ENCODE measurements at regions not wholly inside any gene's neighbourhood (a gene's known extent, or its start where the extent isn't known, plus 50 kb on each side); places are given as distances from the start of the nearest gene placed in this dataset.

- H3K9me3 ChIP-seq (replicated peaks; ENCODE audit: control insufficient read depth, insufficient read depth, low read length), result no peaks in the 10 kb centered on the region
- intact Hi-C loops (cut with micrococcal nuclease) (no loop called here), dilution Hi-C loops (cut with MboI; ENCODE audit: extremely low pct_ligation_motif_present, low sequenced_read_pairs) (no loop called here)
- ChIA-PET CTCF (no interaction called here), POLR2A (no interaction called here)
- H3K4me2 ChIP-seq (ENCODE audit: insufficient read depth, low read length), result no peak overlapping the region
- no TSS peak for BruUV-seq (replicated peaks)
- no peaks in the 10 kb centered on the region for H3K36me3 ChIP-seq (ENCODE audit: control insufficient read depth in 2 of 2, extremely low read depth in 1 of 2, insufficient read depth in 2 of 2, low read length in 2 of 2)
- H3K9ac ChIP-seq (replicated peaks; ENCODE audit: extremely low read depth, insufficient read depth, low read length), result no peak overlapping the region
- no peak overlapping the region for H3K27ac ChIP-seq (ENCODE audit: insufficient read depth, low read depth, low read length)
- no peaks in the 10 kb centered on the region for H3K27me3 ChIP-seq (ENCODE audit: control insufficient read depth in 2 of 2, insufficient read depth in 2 of 2, low read length in 2 of 2)
- H3K79me2 ChIP-seq (ENCODE audit: control insufficient read depth, insufficient read depth, low read length), result no peaks in the 10 kb centered on the region
- H3K4me3 ChIP-seq (replicated peaks in 1 of 3; ENCODE audit: insufficient read depth in 1 of 3, low read depth in 1 of 3, low read length in 3 of 3), result no peak overlapping the region
- H3K9me1 ChIP-seq (replicated peaks; ENCODE audit: control insufficient read depth, extremely low read depth, insufficient read depth, low read length), result no peaks in the 10 kb centered on the region
- no peak for FAIRE-seq
- H3K4me1 ChIP-seq (ENCODE audit: control insufficient read depth, extremely low read depth, insufficient read depth, low read length), result no peaks in the 10 kb centered on the region
- DNase-seq (ENCODE audit: low read depth, low spot score), result no peak
- no peak overlapping the region for H2AFZ ChIP-seq (ENCODE audit: low read depth, low read length)
- TF ChIP-seq POLR2AphosphoS5 (IDR thresholded peaks at IDR 0.05; ENCODE audit: insufficient read depth, low read depth, low read length) (no peak), EZH2 (IDR thresholded peaks at IDR 0.05; ENCODE audit: borderline replicate concordance, low read depth, low read length, severe bottlenecking) (no peak), FOS (IDR thresholded peaks at IDR 0.05; ENCODE audit: borderline replicate concordance, insufficient read depth, low read length) (no peak), CTCF (IDR thresholded peaks at IDR 0.05; ENCODE audit: extremely low read depth in 1 of 2, insufficient read depth in 1 of 2, low read depth in 1 of 2, low read length in 2 of 2) (no peak), MAX (IDR thresholded peaks at IDR 0.05; ENCODE audit: insufficient read depth, insufficient read length) (no peak), GATA2 (IDR thresholded peaks at IDR 0.05; ENCODE audit: insufficient read depth, insufficient read length, low read depth, low read length) (no peak), JUN (IDR thresholded peaks at IDR 0.05; ENCODE audit: borderline replicate concordance, insufficient read depth, insufficient read length, low read depth) (no peak)
- no peaks in the 10 kb centered on the region for H4K20me1 ChIP-seq (replicated peaks; ENCODE audit: control insufficient read depth, extremely low read depth, insufficient read depth, low read length)
Measured at GRCh38 chr9:108516391-108516790, 339.4 kb downstream of the ACTL7B start.

Measured in endothelial cell of umbilical vein (primary cell).